ENCODE measurements at regions not wholly inside any gene's neighbourhood (a gene's known extent, or its start where the extent isn't known, plus 50 kb on each side); places are given as distances from the start of the nearest gene placed in this dataset.

GRCh38 chr1:178660461-178660860 lies 64.6 kb upstream of the RALGPS2 start:
- TF ChIP-seq CTCF (IDR thresholded peaks at IDR 0.05) (no peak), POLR2A (IDR thresholded peaks at IDR 0.05) (no peak), POLR2AphosphoS5 (IDR thresholded peaks at IDR 0.05) (no peak), EP300 (IDR thresholded peaks at IDR 0.05) (no peak)

Data from gastroesophageal sphincter (tissue), 3 donors.